H9 (cell line): ENCODE measurements at regions not wholly inside any gene's neighbourhood (a gene's known extent, or its start where the extent isn't known, plus 50 kb on each side); places are given as distances from the start of the nearest gene placed in this dataset.

ENCODE experiments used
- DNase-seq: peaks from one replicate; pipeline ENCODE4 v3.0.0-alpha.2; 2017
- H2AFZ ChIP-seq: one replicate; pipeline ENCODE4 v1.6.1; 2013; ENCODE audit warnings: mild to moderate bottlenecking, low read length, control low read depth, moderate library complexity
- H2AK5ac ChIP-seq: 2 replicates; pipeline ENCODE4 v1.6.1; 2013; ENCODE audit warnings: low read length, control low read depth, mixed read lengths; ENCODE audit not compliant: insufficient read length
- H2BK120ac ChIP-seq: one replicate; pipeline ENCODE4 v1.6.1; 2013; ENCODE audit warnings: low read depth, mild to moderate bottlenecking, low read length, control low read depth, inconsistent platforms; ENCODE audit not compliant: poor library complexity, severe bottlenecking
- H2BK12ac ChIP-seq: 2 replicates; pipeline ENCODE4 v1.6.1; 2013; ENCODE audit warnings: low read length, control low read depth, mixed read lengths, low read depth; ENCODE audit not compliant: insufficient read length
- H2BK15ac ChIP-seq: 2 replicates; pipeline ENCODE4 v1.6.1; 2013; ENCODE audit warnings: low read depth, low read length, control low read depth
- H2BK20ac ChIP-seq: one replicate; pipeline ENCODE4 v1.6.1; 2013; ENCODE audit warnings: low read depth, mild to moderate bottlenecking, low read length, control low read depth, inconsistent platforms; ENCODE audit not compliant: poor library complexity, severe bottlenecking
- H2BK5ac ChIP-seq: 2 replicates; pipeline ENCODE4 v1.6.1; 2013; ENCODE audit warnings: low read length, control low read depth, mixed read lengths; ENCODE audit not compliant: insufficient read length
- H3K14ac ChIP-seq: 2 replicates; pipeline ENCODE4 v1.6.1; 2013; ENCODE audit warnings: low read length, control low read depth; ENCODE audit not compliant: insufficient read depth
- H3K18ac ChIP-seq: 2 replicates; pipeline ENCODE4 v1.6.1; 2013; ENCODE audit warnings: low read depth, mild to moderate bottlenecking, mixed read lengths, low read length, control low read depth; ENCODE audit not compliant: insufficient read length
- H3K23ac ChIP-seq: 2 replicates; pipeline ENCODE4 v1.6.1; 2013; ENCODE audit warnings: low read length, control low read depth, mixed read lengths, low read depth; ENCODE audit not compliant: insufficient read length
- H3K23me2 ChIP-seq: 2 replicates; pipeline ENCODE4 v1.6.1; 2013; ENCODE audit warnings: low read depth, mild to moderate bottlenecking, mixed read lengths, low read length, control low read depth; ENCODE audit not compliant: insufficient read length, poor library complexity, severe bottlenecking
- H3K27ac ChIP-seq: 2 replicates; pipeline ENCODE4 v1.5.1; 2013; ENCODE audit warnings: low read length, control low read depth, mixed read lengths, low read depth; ENCODE audit not compliant: insufficient read length
- H3K27me3 ChIP-seq: 2 replicates; pipeline ENCODE4 v1.6.1; 2013; ENCODE audit warnings: low read length, control low read depth, inconsistent platforms; ENCODE audit not compliant: insufficient read depth
- H3K4ac ChIP-seq: 2 replicates; pipeline ENCODE4 v1.6.1; 2013; ENCODE audit warnings: low read depth, mild to moderate bottlenecking, control low read depth, inconsistent platforms, low read length, moderate library complexity
- H3K4me1 ChIP-seq: 2 replicates; pipeline ENCODE4 v1.6.1; 2013; ENCODE audit warnings: low read length, control low read depth, inconsistent platforms; ENCODE audit not compliant: insufficient read depth
- H3K4me2 ChIP-seq: 2 replicates; pipeline ENCODE4 v1.6.1; 2013; ENCODE audit warnings: low read length, control low read depth, mixed read lengths; ENCODE audit not compliant: insufficient read length, insufficient read depth
- H3K56ac ChIP-seq: 2 replicates; pipeline ENCODE4 v1.6.1; 2013; ENCODE audit warnings: low read depth, mild to moderate bottlenecking, mixed read lengths, low read length, control low read depth; ENCODE audit not compliant: insufficient read length
- H3K79me1 ChIP-seq: 2 replicates; pipeline ENCODE4 v1.6.1; 2013; ENCODE audit warnings: low read depth, mild to moderate bottlenecking, moderate library complexity, low read length, control low read depth, inconsistent platforms; ENCODE audit not compliant: insufficient read depth, poor library complexity, severe bottlenecking
- H3K79me2 ChIP-seq: 2 replicates; pipeline ENCODE4 v1.6.1; 2013; ENCODE audit warnings: low read length, control low read depth, inconsistent platforms; ENCODE audit not compliant: insufficient read depth
- H3K9ac ChIP-seq: 2 replicates; pipeline ENCODE4 v1.6.1; 2013; ENCODE audit warnings: low read length, control low read depth, mixed read lengths; ENCODE audit not compliant: insufficient read length; ENCODE audit errors: extremely low read depth
- H3K9me3 ChIP-seq: one replicate; pipeline ENCODE4 v1.6.1; 2013; ENCODE audit warnings: low read depth, low read length, inconsistent platforms; ENCODE audit not compliant: control insufficient read depth
- H3T11ph ChIP-seq: one replicate; pipeline ENCODE4 v1.6.1; 2013; ENCODE audit warnings: mild to moderate bottlenecking, low read length, control low read depth, inconsistent platforms
- H4K20me1 ChIP-seq: one replicate; pipeline ENCODE4 v1.6.1; 2013; ENCODE audit not compliant: control insufficient read depth, insufficient read length, insufficient read depth
- H4K5ac ChIP-seq: 2 replicates; pipeline ENCODE4 v1.6.1; 2013; ENCODE audit warnings: low read depth, mild to moderate bottlenecking, mixed read lengths, low read length, control low read depth; ENCODE audit not compliant: insufficient read length
- H4K8ac ChIP-seq: replicated peaks from 2 replicates; pipeline ENCODE4 v1.6.1; 2013; ENCODE audit warnings: low read length, control low read depth, mixed read lengths, low read depth; ENCODE audit not compliant: insufficient read length
- H4K91ac ChIP-seq: 2 replicates; pipeline ENCODE4 v1.6.1; 2013; ENCODE audit warnings: low read depth, mild to moderate bottlenecking, moderate library complexity, mixed read lengths, low read length, control low read depth; ENCODE audit not compliant: insufficient read length
- H3K27ac Mint-ChIP-seq, 3 experiments: 2 replicates in 2 of 3; 3 replicates in 1 of 3; pipeline ENCODE4 v1.8.0; 2020 to 2021; ENCODE audit warnings: mixed read lengths in 3 of 3, mild to moderate bottlenecking in 1 of 3, moderate library complexity in 1 of 3
- H3K27me3 Mint-ChIP-seq: 2 replicates; pipeline ENCODE4 v1.8.0; 2021; ENCODE audit warnings: low read depth, mild to moderate bottlenecking, moderate library complexity, mixed read lengths
- H3K36me3 Mint-ChIP-seq, 3 experiments: 2 replicates in 2 of 3; 3 replicates in 1 of 3; pipeline ENCODE4 v1.8.0; 2020 to 2021; ENCODE audit warnings: low read depth in 3 of 3, mixed read lengths in 3 of 3; ENCODE audit not compliant: insufficient read depth in 1 of 3
- H3K4me1 Mint-ChIP-seq, 2 experiments: 2 replicates each; pipeline ENCODE4 v1.8.0; 2020; ENCODE audit warnings: mixed read lengths in 2 of 2
- H3K4me3 Mint-ChIP-seq, 2 experiments: 2 replicates in 1 of 2; 3 replicates in 1 of 2; pipeline ENCODE4 v1.8.0; 2020 to 2021; ENCODE audit warnings: mild to moderate bottlenecking in 2 of 2, mixed read lengths in 2 of 2, moderate library complexity in 1 of 2
- H3K9me3 Mint-ChIP-seq, 2 experiments: 2 replicates in 1 of 2; 3 replicates in 1 of 2; pipeline ENCODE4 v1.8.0; 2020; ENCODE audit warnings: mild to moderate bottlenecking in 2 of 2, mixed read lengths in 2 of 2, moderate library complexity in 1 of 2
- WGBS: extraction: QIAGEN DNeasy Blood & Tissue Kit; methylation state at CpG from one replicate; pipeline ENCODE4 v1.1.7; 2013; ENCODE audit warnings: missing lambda C conversion rate, low lambda C conversion rate, mixed read lengths; ENCODE audit not compliant: insufficient read length; ENCODE audit errors: extremely low coverage; 5-methylcytosine and 5-hydroxymethylcytosine counted together
- TF ChIP-seq, protein P1 (sequence below): fragments of 200-600 bp; sonication (generic); conservative IDR thresholded peaks from 3 replicates; pipeline ENCODE4 v1.8.0; 2021; ENCODE audit warnings: antibody characterized with exemption, mild to moderate bottlenecking

- H3K4ac ChIP-seq: no peak overlapping the region
Observed at GRCh38 chr5:83839256-83839655, 118.6 kb upstream of the HAPLN1 start.

More at GRCh38 chr5:83839256-83839655, 118.6 kb upstream of the HAPLN1 start:
- H2BK120ac ChIP-seq: no peak overlapping the region
- TF ChIP-seq, protein P1, sequence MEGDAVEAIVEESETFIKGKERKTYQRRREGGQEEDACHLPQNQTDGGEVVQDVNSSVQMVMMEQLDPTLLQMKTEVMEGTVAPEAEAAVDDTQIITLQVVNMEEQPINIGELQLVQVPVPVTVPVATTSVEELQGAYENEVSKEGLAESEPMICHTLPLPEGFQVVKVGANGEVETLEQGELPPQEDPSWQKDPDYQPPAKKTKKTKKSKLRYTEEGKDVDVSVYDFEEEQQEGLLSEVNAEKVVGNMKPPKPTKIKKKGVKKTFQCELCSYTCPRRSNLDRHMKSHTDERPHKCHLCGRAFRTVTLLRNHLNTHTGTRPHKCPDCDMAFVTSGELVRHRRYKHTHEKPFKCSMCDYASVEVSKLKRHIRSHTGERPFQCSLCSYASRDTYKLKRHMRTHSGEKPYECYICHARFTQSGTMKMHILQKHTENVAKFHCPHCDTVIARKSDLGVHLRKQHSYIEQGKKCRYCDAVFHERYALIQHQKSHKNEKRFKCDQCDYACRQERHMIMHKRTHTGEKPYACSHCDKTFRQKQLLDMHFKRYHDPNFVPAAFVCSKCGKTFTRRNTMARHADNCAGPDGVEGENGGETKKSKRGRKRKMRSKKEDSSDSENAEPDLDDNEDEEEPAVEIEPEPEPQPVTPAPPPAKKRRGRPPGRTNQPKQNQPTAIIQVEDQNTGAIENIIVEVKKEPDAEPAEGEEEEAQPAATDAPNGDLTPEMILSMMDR: no peak
- H4K91ac ChIP-seq: no peak overlapping the region
- no peaks in the 10 kb centered on the region for H3K79me1 ChIP-seq
- no peak overlapping the region for H4K5ac ChIP-seq
- no peak overlapping the region for H3K14ac ChIP-seq
- no peaks in the 10 kb centered on the region for H3K27me3 Mint-ChIP-seq
- no peak overlapping the region for H3K27ac ChIP-seq
- H2BK15ac ChIP-seq: no peak overlapping the region
- no peaks in the 10 kb centered on the region for H3K4me1 Mint-ChIP-seq
- no peak overlapping the region for H2AFZ ChIP-seq
- H3T11ph ChIP-seq: no peak overlapping the region
- no peak for DNase-seq
- no peaks in the 10 kb centered on the region for H3K4me1 ChIP-seq
- H4K8ac ChIP-seq: no peak overlapping the region
- no peak overlapping the region for H3K23ac ChIP-seq
- H3K79me2 ChIP-seq: no peaks in the 10 kb centered on the region
- H3K36me3 Mint-ChIP-seq: no peaks in the 10 kb centered on the region
- no peaks in the 10 kb centered on the region for H3K23me2 ChIP-seq
- no peaks in the 10 kb centered on the region for H3K27me3 ChIP-seq
- H3K18ac ChIP-seq: no peak overlapping the region
- H3K4me3 Mint-ChIP-seq: no peak overlapping the region
- no peak overlapping the region for H2BK12ac ChIP-seq
- no peak overlapping the region for H3K56ac ChIP-seq
- H4K20me1 ChIP-seq: no peaks in the 10 kb centered on the region
- no CpG with 5 or more reads among the region's 2 CpGs for WGBS
- no peak overlapping the region for H2BK20ac ChIP-seq
- no peak overlapping the region for H2AK5ac ChIP-seq
- no peak overlapping the region for H3K4me2 ChIP-seq
- no peak overlapping the region for H3K27ac Mint-ChIP-seq
- H3K9me3 ChIP-seq: no peaks in the 10 kb centered on the region
- H3K9me3 Mint-ChIP-seq: no peaks in the 10 kb centered on the region; a peak in 1 of 5 replicates
- no peak overlapping the region for H2BK5ac ChIP-seq
- H3K9ac ChIP-seq: no peak overlapping the region
